VCaP (cell line): ENCODE measurements at regions not wholly inside any gene's neighbourhood (a gene's known extent, or its start where the extent isn't known, plus 50 kb on each side); places are given as distances from the start of the nearest gene placed in this dataset.

ENCODE experiments used
- H3K27ac ChIP-seq: fragments of 450-650 bp; 2 replicates; pipeline ENCODE4 v1.5.1; 2017
- TF ChIP-seq, protein P1 (sequence below): fragments of 450-650 bp; conservative IDR thresholded peaks from 2 replicates; pipeline ENCODE4 v1.5.1; 2017; ENCODE audit warnings: mild to moderate bottlenecking, moderate library complexity

DNA sequence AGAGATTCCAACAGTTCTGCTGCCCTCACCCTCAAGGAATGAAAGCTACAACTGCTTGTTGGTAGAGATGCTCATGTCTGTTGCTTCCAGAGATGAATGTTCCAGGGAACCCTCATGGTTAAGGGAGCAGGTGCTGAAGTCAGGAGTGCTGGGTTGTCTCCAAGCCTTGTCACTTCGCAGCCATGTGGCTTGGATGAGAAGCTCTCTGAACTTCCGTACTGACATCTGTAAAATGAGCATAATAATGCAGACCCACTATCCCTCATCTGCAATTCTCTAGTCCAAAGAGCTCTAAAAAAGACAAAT lies 133.3 kb upstream of the ADRA1B start:
- TF ChIP-seq, protein P1, sequence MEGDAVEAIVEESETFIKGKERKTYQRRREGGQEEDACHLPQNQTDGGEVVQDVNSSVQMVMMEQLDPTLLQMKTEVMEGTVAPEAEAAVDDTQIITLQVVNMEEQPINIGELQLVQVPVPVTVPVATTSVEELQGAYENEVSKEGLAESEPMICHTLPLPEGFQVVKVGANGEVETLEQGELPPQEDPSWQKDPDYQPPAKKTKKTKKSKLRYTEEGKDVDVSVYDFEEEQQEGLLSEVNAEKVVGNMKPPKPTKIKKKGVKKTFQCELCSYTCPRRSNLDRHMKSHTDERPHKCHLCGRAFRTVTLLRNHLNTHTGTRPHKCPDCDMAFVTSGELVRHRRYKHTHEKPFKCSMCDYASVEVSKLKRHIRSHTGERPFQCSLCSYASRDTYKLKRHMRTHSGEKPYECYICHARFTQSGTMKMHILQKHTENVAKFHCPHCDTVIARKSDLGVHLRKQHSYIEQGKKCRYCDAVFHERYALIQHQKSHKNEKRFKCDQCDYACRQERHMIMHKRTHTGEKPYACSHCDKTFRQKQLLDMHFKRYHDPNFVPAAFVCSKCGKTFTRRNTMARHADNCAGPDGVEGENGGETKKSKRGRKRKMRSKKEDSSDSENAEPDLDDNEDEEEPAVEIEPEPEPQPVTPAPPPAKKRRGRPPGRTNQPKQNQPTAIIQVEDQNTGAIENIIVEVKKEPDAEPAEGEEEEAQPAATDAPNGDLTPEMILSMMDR = no peak
- no peak overlapping the region for H3K27ac ChIP-seq

DNA sequence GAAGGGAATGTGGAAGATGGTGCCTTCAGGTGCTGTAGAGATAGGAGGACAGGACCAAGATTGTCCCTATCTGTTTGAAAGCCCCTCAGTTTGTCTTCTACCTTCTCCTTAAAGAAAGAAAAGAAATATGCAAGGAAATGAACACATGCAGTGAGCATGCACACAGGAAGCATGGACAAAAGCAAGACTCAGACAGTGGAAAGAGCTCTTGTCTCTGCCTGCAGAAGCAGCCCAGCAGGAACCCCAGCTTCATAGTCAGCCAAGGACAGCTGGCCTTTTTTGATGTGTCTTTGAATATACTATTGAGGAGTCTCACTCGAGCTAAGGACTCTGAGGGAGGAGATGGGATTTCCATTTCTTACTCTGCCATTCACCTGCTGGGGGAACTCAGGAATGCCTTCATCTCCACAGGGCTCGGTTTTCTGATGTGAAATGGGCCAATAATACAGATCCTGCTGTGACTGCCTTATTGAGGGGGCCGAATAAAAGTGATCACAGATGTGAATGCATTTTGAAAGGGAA lies 132.5 kb upstream of the ADRA1B start:
- H3K27ac ChIP-seq = no peak overlapping the region
- TF ChIP-seq, protein P1 = no peak

DNA sequence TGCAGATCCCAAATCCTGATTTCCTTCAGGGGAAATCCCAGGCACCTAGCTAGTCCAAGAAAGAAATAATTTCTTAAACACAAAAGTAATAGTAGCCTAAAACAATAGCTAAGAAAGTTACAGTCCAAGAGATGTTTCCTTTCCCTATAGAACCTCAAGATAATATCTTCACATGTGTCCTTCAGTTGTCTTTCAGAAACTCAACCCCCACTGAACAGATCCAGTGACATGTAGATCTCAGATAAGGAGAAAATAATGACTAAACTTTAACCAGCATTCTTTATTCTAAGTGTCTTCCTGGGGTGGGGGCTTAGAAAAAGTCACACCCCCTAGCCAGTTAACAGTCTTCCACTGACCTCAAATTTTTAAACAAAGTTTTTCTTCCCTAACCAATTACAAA lies 131.3 kb upstream of the ADRA1B start:
- H3K27ac ChIP-seq = no peak overlapping the region
- TF ChIP-seq, protein P1 = no peak

DNA sequence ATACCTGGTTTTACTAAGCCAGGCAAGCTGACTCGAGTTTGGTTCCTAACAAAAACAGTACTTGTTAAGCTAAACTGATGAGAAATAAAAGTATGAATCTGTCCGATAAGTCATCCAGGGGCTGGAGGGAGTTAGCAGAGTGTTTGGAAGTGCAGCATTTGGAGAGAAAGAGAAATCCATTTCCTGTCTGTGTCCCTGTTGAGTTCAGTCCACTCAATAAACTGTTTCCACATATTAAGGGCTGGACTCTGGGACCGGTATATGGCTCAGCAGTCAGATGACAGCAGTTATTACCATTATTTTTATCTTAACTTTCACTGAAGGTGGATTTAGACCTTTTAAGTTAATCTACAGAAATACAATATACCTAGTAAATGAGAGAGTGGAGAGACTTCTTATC lies 130.6 kb upstream of the ADRA1B start:
- TF ChIP-seq, protein P1 = no peak
- H3K27ac ChIP-seq = no peak overlapping the region

DNA sequence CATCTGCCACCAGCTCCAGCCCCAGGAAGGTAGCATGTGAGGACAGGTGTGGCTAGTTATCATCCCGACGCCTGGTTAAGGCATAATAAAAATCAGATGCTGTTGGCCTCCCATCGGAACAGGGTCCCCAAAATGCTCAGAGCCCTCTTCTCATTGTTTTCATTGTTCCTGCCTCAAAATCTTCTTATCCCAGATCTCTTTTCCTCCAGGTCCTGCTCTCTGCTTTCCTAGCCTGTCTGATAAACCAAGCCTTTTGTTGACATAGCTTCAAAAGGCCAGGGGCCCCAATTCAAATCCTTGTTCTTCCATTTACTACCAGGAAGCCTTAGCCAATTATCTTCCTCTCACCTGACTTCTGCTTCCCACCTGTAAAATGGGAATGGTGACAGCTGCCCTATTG lies 130.1 kb upstream of the ADRA1B start:
- TF ChIP-seq, protein P1 = no peak
- H3K27ac ChIP-seq = no peak overlapping the region

DNA sequence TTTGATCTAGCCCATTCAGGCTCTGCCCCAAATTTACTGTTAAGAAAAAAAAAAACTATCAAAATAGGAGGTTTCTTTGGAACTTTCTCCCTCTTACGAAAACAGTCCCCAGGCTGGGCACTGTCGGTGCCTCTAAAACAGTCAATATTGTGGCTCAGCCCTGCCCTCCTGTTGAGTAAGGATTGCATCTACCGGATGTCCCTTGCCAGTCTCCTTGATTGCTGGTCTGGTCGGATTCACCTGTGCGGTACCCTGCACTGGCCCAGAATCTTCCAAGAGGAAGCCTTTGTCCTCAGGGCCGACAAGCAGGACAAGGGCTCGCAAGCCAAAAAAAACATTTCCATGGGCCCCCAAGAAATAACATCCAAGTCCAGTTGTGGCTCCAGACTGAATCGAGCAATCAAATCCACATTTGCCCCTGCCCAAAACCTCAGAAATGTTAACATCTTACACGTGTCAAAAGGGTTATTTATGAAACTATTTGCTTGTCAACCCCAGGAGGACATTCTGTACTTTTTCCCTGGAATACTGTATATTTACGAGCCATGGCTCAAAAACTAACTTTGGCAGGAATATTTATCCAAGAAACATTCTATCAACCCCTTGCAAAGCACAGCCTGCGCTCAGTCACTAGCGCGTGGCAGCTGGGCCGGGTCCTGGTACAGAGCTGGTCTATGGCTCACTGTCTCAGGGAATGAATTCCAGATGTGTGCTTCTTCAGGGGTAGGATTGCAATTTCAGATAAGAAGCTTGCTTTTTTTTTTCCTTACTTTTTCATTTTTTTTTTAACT lies 129.2 kb upstream of the ADRA1B start:
- no peak overlapping the region for H3K27ac ChIP-seq
- TF ChIP-seq, protein P1 = no peak

DNA sequence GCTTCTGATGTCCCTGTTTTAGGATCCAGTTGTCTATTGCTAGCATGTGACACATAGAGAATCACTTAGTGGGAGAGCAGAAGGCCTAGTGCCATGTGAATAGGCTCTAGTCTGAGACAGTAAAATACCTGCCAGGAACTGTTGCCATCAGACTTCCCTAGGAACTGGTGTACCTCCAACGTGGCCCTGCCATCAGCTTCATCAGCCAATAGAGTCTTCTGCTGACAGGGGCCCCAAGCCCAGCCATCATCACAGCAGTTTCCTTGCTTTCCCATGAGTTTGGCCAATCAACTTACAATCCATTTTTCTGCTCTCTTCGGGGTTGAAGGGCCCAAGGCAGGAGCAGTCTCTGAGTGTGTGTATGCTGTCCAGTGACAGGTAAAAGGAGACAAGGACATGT lies 128.4 kb upstream of the ADRA1B start:
- H3K27ac ChIP-seq = no peak overlapping the region
- TF ChIP-seq, protein P1 = no peak
